Stimulated activated CD4-positive, alpha-beta T cell treated with anti-CD3 and anti-CD28 coated beads, TNF-alpha, amount 100 ng/mL, for 24 hours (primary cell): ENCODE measurements at regions not wholly inside any gene's neighbourhood (a gene's known extent, or its start where the extent isn't known, plus 50 kb on each side); places are given as distances from the start of the nearest gene placed in this dataset.

Source experiments
- DNase-seq, 3 experiments: peaks; one replicate each; pipeline ENCODE4 v3.0.0-alpha.2; 2020; ENCODE audit warnings: low read depth in 3 of 3

- DNase-seq, result no peak
Observed at GRCh38 chr14:76950055-76951020, 78.2 kb downstream of the IRF2BPL start.

- no peak for DNase-seq
Observed at GRCh38 chr14:76948976-76949375, 79.5 kb downstream of the IRF2BPL start.

GRCh38 chr14:76948213-76948947 is 80.1 kb downstream of the IRF2BPL start:
- DNase-seq, result no peak

GRCh38 chr14:76947838-76948184 is 80.7 kb downstream of the IRF2BPL start:
- no peak for DNase-seq

GRCh38 chr14:76947078-76947837 is 81.2 kb downstream of the IRF2BPL start:
- DNase-seq, result peak; percentile 52 to 79 (median 56)

- DNase-seq, result no peak
Observed at GRCh38 chr14:76946753-76947077, 81.8 kb downstream of the IRF2BPL start.

- no peak for DNase-seq
Observed at GRCh38 chr14:76943072-76943471, 85.4 kb downstream of the IRF2BPL start.

GRCh38 chr14:76941946-76942805 is 86.3 kb downstream of the IRF2BPL start:
- no peak for DNase-seq

- no peak for DNase-seq
Observed at GRCh38 chr14:76941544-76941943, 87.0 kb downstream of the IRF2BPL start.

GRCh38 chr14:76940021-76940760 is 88.3 kb downstream of the IRF2BPL start:
- no peak for DNase-seq

GRCh38 chr14:76939015-76939742 is 89.3 kb downstream of the IRF2BPL start:
- DNase-seq, result no peak

GRCh38 chr14:76938092-76938500 is 90.4 kb downstream of the IRF2BPL start:
- DNase-seq, result no peak

- DNase-seq, result no peak
Observed at GRCh38 chr14:76937181-76938091, 91.1 kb downstream of the IRF2BPL start.

GRCh38 chr14:76936483-76936882 is 92.0 kb downstream of the IRF2BPL start:
- DNase-seq, result no peak

GRCh38 chr14:76933515-76933914 is 95.0 kb downstream of the IRF2BPL start:
- DNase-seq, result no peak

GRCh38 chr14:76931631-76932402 is 96.7 kb downstream of the IRF2BPL start:
- DNase-seq, result no peak

- DNase-seq, result no peak
Observed at GRCh38 chr14:76930549-76930948, 98.0 kb downstream of the IRF2BPL start.

- DNase-seq, result peak in 2 of 3 experiments; percentile 29 to 34
Observed at GRCh38 chr14:76929927-76930326, 98.6 kb downstream of the IRF2BPL start.
